Fibroblast of the aortic adventitia (primary cell): ENCODE measurements at regions not wholly inside any gene's neighbourhood (a gene's known extent, or its start where the extent isn't known, plus 50 kb on each side); places are given as distances from the start of the nearest gene placed in this dataset.
"Not testable (repeated sequence)": the region's sequence is repeated elsewhere in the genome, so short reads cannot be mapped to it uniquely, and the experiment has no call there.

Experiments
- DNase-seq: peaks from one replicate; pipeline ENCODE4 v3.0.0-alpha.2; 2010; ENCODE audit warnings: low read depth
- H3K4me3 ChIP-seq: 2 replicates; pipeline ENCODE4 v1.5.1; 2011; ENCODE audit warnings: low read depth, mild to moderate bottlenecking, control low read depth, low read length, moderate library complexity
- TF ChIP-seq, protein P1 (sequence below): IDR thresholded peaks from 2 replicates; pipeline ENCODE4 v1.5.1; 2011; ENCODE audit warnings: mild to moderate bottlenecking, low read length, control low read depth, inconsistent platforms; ENCODE audit not compliant: insufficient read depth

DNA sequence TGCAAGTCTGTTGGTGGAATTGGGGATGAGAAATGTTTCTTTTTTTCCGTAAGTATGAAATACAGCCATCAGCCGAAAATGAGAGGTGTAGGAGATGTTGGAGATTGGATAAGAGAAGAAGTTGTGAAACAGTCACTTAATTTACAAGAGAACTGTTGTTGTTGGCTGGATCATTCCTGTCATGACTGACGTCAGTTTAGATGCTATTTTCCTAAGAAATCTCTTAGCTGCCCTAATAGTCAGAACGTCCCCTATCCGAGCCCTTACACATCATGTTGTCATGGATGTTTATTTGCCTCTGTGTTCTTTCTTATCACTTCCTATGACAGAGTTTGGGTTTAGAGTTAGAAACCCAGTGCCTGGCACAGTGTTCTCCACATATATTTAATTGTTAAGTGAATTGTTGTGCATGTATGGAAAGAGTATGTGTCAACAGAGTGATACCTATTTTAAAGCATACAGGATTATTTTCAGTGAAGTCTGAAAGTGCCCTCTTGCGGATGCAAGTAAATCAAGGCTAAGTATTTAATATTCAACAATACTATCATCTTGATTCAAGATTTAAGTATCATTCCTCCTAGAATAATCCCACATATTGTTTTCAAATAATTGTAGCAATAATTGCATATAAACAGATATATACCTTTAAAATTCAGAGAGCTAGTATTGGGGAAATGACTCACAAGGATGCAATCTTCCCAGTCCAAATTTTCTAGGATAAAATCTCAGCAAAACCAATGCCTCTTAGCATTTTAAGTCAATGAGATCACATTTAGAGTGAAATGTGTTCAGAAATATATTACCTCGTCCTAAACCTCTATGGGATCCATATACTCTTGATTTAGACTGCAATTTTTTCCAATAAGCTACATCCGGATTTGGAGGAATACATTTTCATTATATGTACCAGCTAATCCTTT, 309.9 kb upstream of the NOX3 start:
- peak; percentile 85 for DNase-seq
- no peak overlapping the region for H3K4me3 ChIP-seq
- TF ChIP-seq, protein P1, sequence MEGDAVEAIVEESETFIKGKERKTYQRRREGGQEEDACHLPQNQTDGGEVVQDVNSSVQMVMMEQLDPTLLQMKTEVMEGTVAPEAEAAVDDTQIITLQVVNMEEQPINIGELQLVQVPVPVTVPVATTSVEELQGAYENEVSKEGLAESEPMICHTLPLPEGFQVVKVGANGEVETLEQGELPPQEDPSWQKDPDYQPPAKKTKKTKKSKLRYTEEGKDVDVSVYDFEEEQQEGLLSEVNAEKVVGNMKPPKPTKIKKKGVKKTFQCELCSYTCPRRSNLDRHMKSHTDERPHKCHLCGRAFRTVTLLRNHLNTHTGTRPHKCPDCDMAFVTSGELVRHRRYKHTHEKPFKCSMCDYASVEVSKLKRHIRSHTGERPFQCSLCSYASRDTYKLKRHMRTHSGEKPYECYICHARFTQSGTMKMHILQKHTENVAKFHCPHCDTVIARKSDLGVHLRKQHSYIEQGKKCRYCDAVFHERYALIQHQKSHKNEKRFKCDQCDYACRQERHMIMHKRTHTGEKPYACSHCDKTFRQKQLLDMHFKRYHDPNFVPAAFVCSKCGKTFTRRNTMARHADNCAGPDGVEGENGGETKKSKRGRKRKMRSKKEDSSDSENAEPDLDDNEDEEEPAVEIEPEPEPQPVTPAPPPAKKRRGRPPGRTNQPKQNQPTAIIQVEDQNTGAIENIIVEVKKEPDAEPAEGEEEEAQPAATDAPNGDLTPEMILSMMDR = no peak

DNA sequence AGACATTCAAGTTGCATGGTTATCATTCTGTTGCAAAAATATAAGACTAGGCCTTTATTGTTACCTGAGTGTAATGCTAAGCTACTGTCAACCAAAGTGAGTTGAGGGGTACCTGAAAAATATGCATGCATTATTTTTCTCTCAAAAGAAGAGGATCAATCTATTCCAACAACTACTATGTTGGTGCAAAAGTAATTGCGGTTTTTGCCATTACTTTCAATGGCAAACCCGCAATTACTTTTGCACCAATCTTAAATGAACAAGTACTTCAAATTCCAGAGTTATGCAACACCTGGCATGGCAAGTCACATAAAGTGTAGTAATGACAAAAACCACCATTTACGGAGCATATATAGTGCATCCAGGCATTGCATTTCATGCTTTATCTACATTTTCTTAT, 307.0 kb upstream of the NOX3 start:
- H3K4me3 ChIP-seq = no peak overlapping the region
- DNase-seq = no peak
- TF ChIP-seq, protein P1 = no peak

DNA sequence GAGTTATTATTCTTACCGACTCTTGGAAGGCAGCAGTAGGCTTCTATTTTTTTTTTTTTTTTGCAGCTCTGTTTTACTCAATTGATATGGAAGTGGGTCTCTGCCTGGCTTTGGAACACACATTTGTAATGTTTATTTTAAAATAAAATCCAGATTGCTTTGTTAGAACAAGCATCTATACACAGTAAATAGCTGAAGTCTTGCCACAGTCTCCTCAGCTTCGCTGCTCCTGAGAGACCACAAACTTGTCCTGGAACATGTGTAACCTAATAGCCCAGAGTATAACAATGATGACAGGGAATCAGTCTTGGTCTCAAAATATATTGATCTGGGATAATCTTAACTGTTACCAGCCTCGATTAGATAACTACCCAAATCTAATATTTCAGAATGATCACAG, 299.8 kb upstream of the NOX3 start:
- no peak overlapping the region for H3K4me3 ChIP-seq
- TF ChIP-seq, protein P1 = no peak

DNA sequence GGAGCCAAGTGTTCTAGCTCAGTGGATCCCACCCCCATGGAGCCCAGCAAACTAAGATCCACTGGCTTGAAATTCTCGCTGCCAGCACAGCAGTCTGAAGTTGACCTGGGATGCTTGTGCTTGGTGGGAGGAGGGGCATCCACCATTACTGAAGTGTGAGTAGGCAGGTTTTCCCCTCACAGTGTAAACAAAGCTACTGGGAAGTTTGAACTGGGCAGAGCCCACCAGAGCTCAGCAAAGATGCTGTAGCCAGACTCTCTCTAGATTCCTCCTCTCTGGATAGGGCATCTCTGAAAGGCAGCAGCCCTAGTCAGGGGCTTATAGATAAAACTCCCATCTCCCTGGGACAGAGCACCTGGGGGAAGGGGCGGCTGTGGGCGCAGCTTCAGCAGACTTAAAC, 293.1 kb upstream of the NOX3 start:
- not testable (repeated sequence) for DNase-seq, H3K4me3 ChIP-seq

More for the DNA sequence above, 299.8 kb upstream of the NOX3 start:
- DNase-seq = no peak

DNA sequence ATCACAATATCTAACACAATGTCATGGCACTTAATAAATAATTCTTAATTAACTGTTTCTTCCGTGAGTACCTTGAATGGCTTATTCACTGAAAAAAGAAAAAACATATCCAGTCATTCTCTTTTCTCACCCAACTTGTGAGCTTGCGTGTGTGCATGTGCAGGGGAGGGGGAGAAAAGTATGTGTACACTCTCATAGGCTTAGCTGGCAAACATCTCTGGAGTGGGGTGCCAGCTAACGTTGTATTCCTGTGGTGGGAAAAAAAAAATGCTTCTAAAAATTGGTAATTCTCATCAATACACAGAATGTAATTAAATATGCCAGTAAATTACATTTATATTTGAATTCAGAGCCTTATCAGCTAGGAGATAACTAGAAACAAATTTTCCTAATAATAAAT, 291.9 kb upstream of the NOX3 start:
- TF ChIP-seq, protein P1 = no peak
- no peak overlapping the region for H3K4me3 ChIP-seq
- no peak for DNase-seq

DNA sequence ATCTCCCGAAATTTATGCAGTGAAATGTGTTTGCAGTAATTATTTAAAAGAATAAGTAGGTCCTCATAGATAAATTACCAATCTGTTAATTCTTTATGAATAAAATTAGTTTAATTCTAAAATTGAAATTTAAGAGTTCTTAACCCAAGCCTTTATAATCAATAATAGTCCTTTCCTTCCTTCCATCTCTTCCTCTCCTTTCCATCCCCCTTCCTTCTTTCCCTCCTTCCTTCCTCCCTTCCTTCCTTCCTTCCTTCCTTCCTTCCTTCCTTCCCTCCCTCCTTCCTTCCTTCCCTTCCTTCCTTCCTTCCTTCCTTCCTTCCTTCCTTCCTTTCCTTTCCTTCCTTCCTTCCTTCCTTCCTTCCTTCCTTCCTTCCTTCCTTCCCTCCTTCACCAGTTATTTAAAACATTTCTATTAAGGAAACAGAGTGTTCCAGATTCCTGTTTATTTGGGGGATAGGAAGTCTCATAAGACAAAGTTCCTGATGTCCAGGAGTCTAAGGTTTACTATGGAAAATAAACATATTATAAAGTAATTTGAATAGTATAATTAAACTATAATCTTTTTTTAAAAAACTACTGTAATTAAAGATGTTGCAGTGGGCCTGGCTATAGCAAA, 285.3 kb upstream of the NOX3 start:
- no peak for DNase-seq
- TF ChIP-seq, protein P1 = no peak
- no peak overlapping the region for H3K4me3 ChIP-seq

DNA sequence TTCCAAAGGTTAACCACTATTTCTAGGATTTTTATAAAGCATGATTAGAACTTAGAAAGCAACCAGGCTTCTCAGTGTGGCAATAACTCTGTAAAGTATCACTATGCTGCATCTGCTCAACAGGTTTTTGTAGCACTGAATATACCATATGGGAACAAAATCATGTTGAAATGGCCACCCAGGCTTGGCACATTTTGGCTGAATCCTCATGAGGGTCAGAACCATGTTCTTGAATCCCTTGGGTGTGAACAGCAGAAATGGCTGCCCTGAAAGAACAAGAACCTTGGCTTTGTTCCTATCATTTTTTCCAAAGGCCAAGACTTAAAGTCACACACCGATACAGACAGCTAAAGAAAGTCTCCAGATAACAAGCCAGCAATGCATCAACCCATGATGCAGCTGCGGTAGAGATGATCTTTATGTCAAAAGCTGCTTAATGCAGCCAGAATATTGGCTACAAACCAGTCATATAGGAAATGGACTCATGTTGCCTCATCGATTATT, 283.0 kb upstream of the NOX3 start:
- TF ChIP-seq, protein P1 = no peak
- no peak overlapping the region for H3K4me3 ChIP-seq
- no peak for DNase-seq
